HCT116 (cell line): ENCODE measurements at regions not wholly inside any gene's neighbourhood (a gene's known extent, or its start where the extent isn't known, plus 50 kb on each side); places are given as distances from the start of the nearest gene placed in this dataset.

Source experiments
- ATAC-seq: fragments of 200-7000 bp; cut with Tn5 transposase; 2 replicates; pipeline ENCODE4 v1.9.1; 2020; ENCODE audit warnings: mild to moderate bottlenecking, moderate library complexity
- BruUV-seq: library from RNA; stranded (reverse); fragments of 400-500 nt; replicated peaks from 2 replicates; lab custom pipeline; 2021; lab: Mats Ljungman, UMichigan
- CTCF ChIA-PET: fragments of 300-600 bp; sonication (Branson Sonifier 250); formaldehyde crosslinking; loops from one replicate; lab custom pipeline; 2021; ENCODE audit warnings: antibody characterized with exemption; lab: Charles Lee
- POLR2A ChIA-PET: fragments of 300-600, 350-600 bp; sonication (Branson Sonifier 250); formaldehyde crosslinking; loops from one replicate; lab custom pipeline; 2021; ENCODE audit warnings: antibody characterized with exemption; lab: Charles Lee
- RAD21 ChIA-PET, 2 experiments: fragments of 300-600 bp; sonication (Branson Sonifier 250); formaldehyde crosslinking; loops; one replicate each; lab custom pipeline; 2023; ENCODE audit warnings: low total read pairs in 2 of 2; ENCODE audit not compliant: uncharacterized antibody in 2 of 2, unreplicated experiment in 2 of 2, low non-redundant PET in 1 of 2; lab: Charles Lee
- DNase-seq: peaks from one replicate; pipeline ENCODE4 v3.0.0-alpha.2; 2010; ENCODE audit warnings: low read depth, low spot score
- H2AFZ ChIP-seq: fragments of 200-600 bp; shearing (Covaris generic), sonication (generic); 2 replicates; pipeline ENCODE4 v1.6.1; 2017; ENCODE audit warnings: low read depth, mixed run types, mixed read lengths, antibody characterized with exemption, low read length; ENCODE audit not compliant: poor library complexity, severe bottlenecking
- H3K27ac ChIP-seq: 2 replicates; pipeline ENCODE4 v1.5.1; 2012; ENCODE audit warnings: low read depth, low read length
- H3K27me3 ChIP-seq: fragments of 200-600 bp; sonication (generic); 2 replicates; pipeline ENCODE4 v1.6.1; 2016; ENCODE audit warnings: mixed run types, low read length, mixed read lengths; ENCODE audit not compliant: insufficient read depth
- H3K36me3 ChIP-seq, 2 experiments: fragments of 200-500 bp in 1 of 2; fragments of 200-600 bp in 1 of 2; sonication (Bioruptor generic) in 1 of 2; sonication (generic) in 1 of 2; 2 replicates each; pipeline versions ENCODE4 v1.5.1 to v1.6.1; 2014 to 2016; ENCODE audit warnings: low read length in 2 of 2, inconsistent platforms in 1 of 2, mixed read lengths in 1 of 2, mixed run types in 1 of 2; ENCODE audit not compliant: insufficient read depth in 2 of 2, control insufficient read depth in 1 of 2
- H3K4me1 ChIP-seq, 2 experiments: fragments of 200-600 bp in 1 of 2; sonication (generic) in 1 of 2; 2 replicates each; pipeline versions ENCODE4 v1.5.1 to v1.6.1; 2012 to 2017; ENCODE audit warnings: low read length in 2 of 2, inconsistent platforms in 1 of 2, mild to moderate bottlenecking in 1 of 2, mixed read lengths in 1 of 2, mixed run types in 1 of 2, moderate library complexity in 1 of 2; ENCODE audit not compliant: insufficient read depth in 2 of 2, control insufficient read depth in 1 of 2
- H3K4me2 ChIP-seq: fragments of 200-600 bp; sonication (generic); 2 replicates; pipeline ENCODE4 v1.6.1; 2017; ENCODE audit warnings: mixed run types, low read length, mixed read lengths
- H3K4me3 ChIP-seq, 2 experiments: fragments of 200-600 bp in 1 of 2; sonication (generic) in 1 of 2; replicated peaks in 1 of 2; 2 replicates each; pipeline ENCODE4 v1.5.1; 2011 to 2016; ENCODE audit warnings: low read length in 2 of 2, control low read depth in 1 of 2, low read depth in 1 of 2, mild to moderate bottlenecking in 1 of 2, mixed read lengths in 1 of 2, mixed run types in 1 of 2
- H3K79me2 ChIP-seq: fragments of 200-600 bp; sonication (generic); 2 replicates; pipeline ENCODE4 v1.6.1; 2017; ENCODE audit warnings: mild to moderate bottlenecking, mixed run types, low read length, moderate library complexity, mixed read lengths; ENCODE audit not compliant: insufficient read depth
- H3K9ac ChIP-seq: fragments of 200-600 bp; sonication (generic); 2 replicates; pipeline ENCODE4 v1.6.1; 2016; ENCODE audit warnings: low read length, mixed read lengths
- H3K9me2 ChIP-seq: fragments of 200-600 bp; sonication (generic), shearing (Covaris generic); 2 replicates; pipeline ENCODE4 v1.6.1; 2017; ENCODE audit warnings: mixed run types, mild to moderate bottlenecking, moderate library complexity; ENCODE audit not compliant: insufficient read depth
- H3K9me3 ChIP-seq, 2 experiments: fragments of 200-500 bp in 1 of 2; fragments of 200-600 bp in 1 of 2; sonication (Bioruptor generic) in 1 of 2; sonication (generic) in 1 of 2; 2 replicates each; pipeline ENCODE4 v1.6.1; 2014 to 2017; ENCODE audit warnings: low read length in 2 of 2, mixed read lengths in 2 of 2, inconsistent platforms in 1 of 2, low read depth in 1 of 2, mild to moderate bottlenecking in 1 of 2, mixed run types in 1 of 2, moderate library complexity in 1 of 2; ENCODE audit not compliant: control insufficient read depth in 1 of 2, insufficient read depth in 1 of 2
- H4K20me1 ChIP-seq: fragments of 200-600 bp; sonication (generic), shearing (Covaris generic); 2 replicates; pipeline ENCODE4 v1.6.1; 2017; ENCODE audit warnings: mixed run types, mild to moderate bottlenecking, moderate library complexity; ENCODE audit not compliant: insufficient read depth
- ATF3 ChIP-seq: IDR thresholded peaks from 2 replicates; pipeline ENCODE4 v1.6.1; 2012
- EGR1 ChIP-seq: IDR thresholded peaks from 2 replicates; pipeline ENCODE4 v1.6.1; 2012; ENCODE audit warnings: low read depth
- ELF1 ChIP-seq: IDR thresholded peaks from 2 replicates; pipeline ENCODE4 v1.6.1; 2012; ENCODE audit warnings: low read depth, borderline replicate concordance
- EZH2 ChIP-seq: fragments of 200-600 bp; sonication (generic); IDR thresholded peaks from 2 replicates; pipeline ENCODE4 v1.6.1; 2017; ENCODE audit warnings: antibody characterized with exemption, mixed run types
- POLR2A ChIP-seq: IDR thresholded peaks from 2 replicates; pipeline ENCODE4 v1.7.0; 2011; ENCODE audit warnings: borderline replicate concordance; ENCODE audit not compliant: insufficient read depth, insufficient read length; ENCODE audit errors: extremely low read depth
- POLR2AphosphoS5 ChIP-seq: IDR thresholded peaks from 2 replicates; pipeline ENCODE4 v1.6.1; 2011; ENCODE audit warnings: mild to moderate bottlenecking, low read depth, low read length, moderate library complexity
- REST ChIP-seq: IDR thresholded peaks from 2 replicates; pipeline ENCODE4 v1.6.1; 2012; ENCODE audit warnings: low read depth
- SIN3A ChIP-seq: IDR thresholded peaks from 2 replicates; pipeline ENCODE4 v1.6.1; 2012; ENCODE audit warnings: low read depth
- TCF7L2 ChIP-seq: IDR thresholded peaks from 2 replicates; pipeline ENCODE4 v1.7.0; 2011; ENCODE audit warnings: borderline replicate concordance, inconsistent platforms; ENCODE audit not compliant: insufficient read depth, insufficient read length; ENCODE audit errors: extremely low read depth
- ZFX ChIP-seq: fragments of 450-650 bp; IDR thresholded peaks from 2 replicates; pipeline ENCODE4 v1.6.1; 2017
- ZNF274 ChIP-seq: fragments of 200-500 bp; sonication (Bioruptor generic); IDR thresholded peaks from 2 replicates; pipeline ENCODE4 v1.6.1; 2014; ENCODE audit warnings: mild to moderate bottlenecking, low read depth, low read length, inconsistent platforms
- intact Hi-C: fragments of 100-400 bp; cut with micrococcal nuclease; formaldehyde crosslinking; loops from 2 replicates; pipeline ENCODE4 v1.10.0; 2022

GRCh38 chr1:2908081-2908480 lies 106.6 kb upstream of the TTC34 start:
- no peak for TF ChIP-seq ZFX
- no peak for TF ChIP-seq SIN3A
- TF ChIP-seq POLR2AphosphoS5, result no peak
- no peak for TF ChIP-seq POLR2A
- TF ChIP-seq EGR1, result no peak
- no peak for TF ChIP-seq ATF3
- TF ChIP-seq TCF7L2, result no peak
- no peak for TF ChIP-seq REST
- no peak for TF ChIP-seq ZNF274
- no peak for TF ChIP-seq ELF1
- TF ChIP-seq EZH2, result no peak
- no peak for ATAC-seq
- H2AFZ ChIP-seq, result no peak overlapping the region
- H3K27me3 ChIP-seq, result peaks cover 17% of the 10 kb centered on the region; the same call in 1 of the 2 replicates
- intact Hi-C loops, result no loop called here
- ChIA-PET CTCF (no interaction called here), RAD21 (no interaction called here), POLR2A (no interaction called here)
- H3K4me2 ChIP-seq, result no peak overlapping the region
- no peak overlapping the region for H3K4me3 ChIP-seq
- H3K9ac ChIP-seq, result no peak overlapping the region
- no TSS peak for BruUV-seq
- H3K9me3 ChIP-seq, result no peaks in the 10 kb centered on the region
- no peaks in the 10 kb centered on the region for H3K4me1 ChIP-seq
- no peaks in the 10 kb centered on the region for H3K36me3 ChIP-seq
- no peak overlapping the region for H3K27ac ChIP-seq
- no peaks in the 10 kb centered on the region for H3K9me2 ChIP-seq
- no peaks in the 10 kb centered on the region for H3K79me2 ChIP-seq
- no peaks in the 10 kb centered on the region for H4K20me1 ChIP-seq
- no peak for DNase-seq
